Thyroid gland (tissue), 4 donors: ENCODE measurements at regions not wholly inside any gene's neighbourhood (a gene's known extent, or its start where the extent isn't known, plus 50 kb on each side); places are given as distances from the start of the nearest gene placed in this dataset.

Source experiments
- POLR2A ChIP-seq, 2 donors: fragments of 450-650 bp; IDR thresholded peaks; one replicate each; pipeline ENCODE4 v1.6.1; 2017; ENCODE audit warnings: antibody characterized with exemption in 2 of 2, mild to moderate bottlenecking in 2 of 2, moderate library complexity in 1 of 2
- TF ChIP-seq, protein P1 (sequence below), 6 experiments: fragments of 200-600 bp in 3 of 6; fragments of 450-650 bp in 3 of 6; sonication (generic) in 3 of 6; IDR thresholded peaks; one replicate each; pipeline ENCODE4 v1.5.1; 2016 to 2019; ENCODE audit warnings: antibody characterized with exemption in 6 of 6, mild to moderate bottlenecking in 2 of 6, inconsistent platforms in 1 of 6, moderate library complexity in 1 of 6

GRCh38 chr5:96562614-96563013 is 99.6 kb upstream of the CAST start:
- TF ChIP-seq, protein P1, sequence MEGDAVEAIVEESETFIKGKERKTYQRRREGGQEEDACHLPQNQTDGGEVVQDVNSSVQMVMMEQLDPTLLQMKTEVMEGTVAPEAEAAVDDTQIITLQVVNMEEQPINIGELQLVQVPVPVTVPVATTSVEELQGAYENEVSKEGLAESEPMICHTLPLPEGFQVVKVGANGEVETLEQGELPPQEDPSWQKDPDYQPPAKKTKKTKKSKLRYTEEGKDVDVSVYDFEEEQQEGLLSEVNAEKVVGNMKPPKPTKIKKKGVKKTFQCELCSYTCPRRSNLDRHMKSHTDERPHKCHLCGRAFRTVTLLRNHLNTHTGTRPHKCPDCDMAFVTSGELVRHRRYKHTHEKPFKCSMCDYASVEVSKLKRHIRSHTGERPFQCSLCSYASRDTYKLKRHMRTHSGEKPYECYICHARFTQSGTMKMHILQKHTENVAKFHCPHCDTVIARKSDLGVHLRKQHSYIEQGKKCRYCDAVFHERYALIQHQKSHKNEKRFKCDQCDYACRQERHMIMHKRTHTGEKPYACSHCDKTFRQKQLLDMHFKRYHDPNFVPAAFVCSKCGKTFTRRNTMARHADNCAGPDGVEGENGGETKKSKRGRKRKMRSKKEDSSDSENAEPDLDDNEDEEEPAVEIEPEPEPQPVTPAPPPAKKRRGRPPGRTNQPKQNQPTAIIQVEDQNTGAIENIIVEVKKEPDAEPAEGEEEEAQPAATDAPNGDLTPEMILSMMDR (IDR thresholded peaks at IDR 0.05): no peak
- TF ChIP-seq POLR2A (IDR thresholded peaks at IDR 0.05): no peak
